H9 (cell line): ENCODE measurements at regions not wholly inside any gene's neighbourhood (a gene's known extent, or its start where the extent isn't known, plus 50 kb on each side); places are given as distances from the start of the nearest gene placed in this dataset.

Experiments
- DNase-seq: peaks from one replicate; pipeline ENCODE4 v3.0.0-alpha.2; 2017
- H2AFZ ChIP-seq: one replicate; pipeline ENCODE4 v1.6.1; 2013; ENCODE audit warnings: mild to moderate bottlenecking, low read length, control low read depth, moderate library complexity
- H2AK5ac ChIP-seq: 2 replicates; pipeline ENCODE4 v1.6.1; 2013; ENCODE audit warnings: low read length, control low read depth, mixed read lengths; ENCODE audit not compliant: insufficient read length
- H2BK120ac ChIP-seq: one replicate; pipeline ENCODE4 v1.6.1; 2013; ENCODE audit warnings: low read depth, mild to moderate bottlenecking, low read length, control low read depth, inconsistent platforms; ENCODE audit not compliant: poor library complexity, severe bottlenecking
- H2BK12ac ChIP-seq: 2 replicates; pipeline ENCODE4 v1.6.1; 2013; ENCODE audit warnings: low read length, control low read depth, mixed read lengths, low read depth; ENCODE audit not compliant: insufficient read length
- H2BK15ac ChIP-seq: 2 replicates; pipeline ENCODE4 v1.6.1; 2013; ENCODE audit warnings: low read depth, low read length, control low read depth
- H2BK20ac ChIP-seq: one replicate; pipeline ENCODE4 v1.6.1; 2013; ENCODE audit warnings: low read depth, mild to moderate bottlenecking, low read length, control low read depth, inconsistent platforms; ENCODE audit not compliant: poor library complexity, severe bottlenecking
- H2BK5ac ChIP-seq: 2 replicates; pipeline ENCODE4 v1.6.1; 2013; ENCODE audit warnings: low read length, control low read depth, mixed read lengths; ENCODE audit not compliant: insufficient read length
- H3K14ac ChIP-seq: 2 replicates; pipeline ENCODE4 v1.6.1; 2013; ENCODE audit warnings: low read length, control low read depth; ENCODE audit not compliant: insufficient read depth
- H3K18ac ChIP-seq: 2 replicates; pipeline ENCODE4 v1.6.1; 2013; ENCODE audit warnings: low read depth, mild to moderate bottlenecking, mixed read lengths, low read length, control low read depth; ENCODE audit not compliant: insufficient read length
- H3K23ac ChIP-seq: 2 replicates; pipeline ENCODE4 v1.6.1; 2013; ENCODE audit warnings: low read length, control low read depth, mixed read lengths, low read depth; ENCODE audit not compliant: insufficient read length
- H3K23me2 ChIP-seq: 2 replicates; pipeline ENCODE4 v1.6.1; 2013; ENCODE audit warnings: low read depth, mild to moderate bottlenecking, mixed read lengths, low read length, control low read depth; ENCODE audit not compliant: insufficient read length, poor library complexity, severe bottlenecking
- H3K27ac ChIP-seq: 2 replicates; pipeline ENCODE4 v1.5.1; 2013; ENCODE audit warnings: low read length, control low read depth, mixed read lengths, low read depth; ENCODE audit not compliant: insufficient read length
- H3K27me3 ChIP-seq: 2 replicates; pipeline ENCODE4 v1.6.1; 2013; ENCODE audit warnings: low read length, control low read depth, inconsistent platforms; ENCODE audit not compliant: insufficient read depth
- H3K4ac ChIP-seq: 2 replicates; pipeline ENCODE4 v1.6.1; 2013; ENCODE audit warnings: low read depth, mild to moderate bottlenecking, control low read depth, inconsistent platforms, low read length, moderate library complexity
- H3K4me1 ChIP-seq: 2 replicates; pipeline ENCODE4 v1.6.1; 2013; ENCODE audit warnings: low read length, control low read depth, inconsistent platforms; ENCODE audit not compliant: insufficient read depth
- H3K4me2 ChIP-seq: 2 replicates; pipeline ENCODE4 v1.6.1; 2013; ENCODE audit warnings: low read length, control low read depth, mixed read lengths; ENCODE audit not compliant: insufficient read length, insufficient read depth
- H3K56ac ChIP-seq: 2 replicates; pipeline ENCODE4 v1.6.1; 2013; ENCODE audit warnings: low read depth, mild to moderate bottlenecking, mixed read lengths, low read length, control low read depth; ENCODE audit not compliant: insufficient read length
- H3K79me1 ChIP-seq: 2 replicates; pipeline ENCODE4 v1.6.1; 2013; ENCODE audit warnings: low read depth, mild to moderate bottlenecking, moderate library complexity, low read length, control low read depth, inconsistent platforms; ENCODE audit not compliant: insufficient read depth, poor library complexity, severe bottlenecking
- H3K79me2 ChIP-seq: 2 replicates; pipeline ENCODE4 v1.6.1; 2013; ENCODE audit warnings: low read length, control low read depth, inconsistent platforms; ENCODE audit not compliant: insufficient read depth
- H3K9ac ChIP-seq: 2 replicates; pipeline ENCODE4 v1.6.1; 2013; ENCODE audit warnings: low read length, control low read depth, mixed read lengths; ENCODE audit not compliant: insufficient read length; ENCODE audit errors: extremely low read depth
- H3K9me3 ChIP-seq: one replicate; pipeline ENCODE4 v1.6.1; 2013; ENCODE audit warnings: low read depth, low read length, inconsistent platforms; ENCODE audit not compliant: control insufficient read depth
- H3T11ph ChIP-seq: one replicate; pipeline ENCODE4 v1.6.1; 2013; ENCODE audit warnings: mild to moderate bottlenecking, low read length, control low read depth, inconsistent platforms
- H4K20me1 ChIP-seq: one replicate; pipeline ENCODE4 v1.6.1; 2013; ENCODE audit not compliant: control insufficient read depth, insufficient read length, insufficient read depth
- H4K5ac ChIP-seq: 2 replicates; pipeline ENCODE4 v1.6.1; 2013; ENCODE audit warnings: low read depth, mild to moderate bottlenecking, mixed read lengths, low read length, control low read depth; ENCODE audit not compliant: insufficient read length
- H4K8ac ChIP-seq: replicated peaks from 2 replicates; pipeline ENCODE4 v1.6.1; 2013; ENCODE audit warnings: low read length, control low read depth, mixed read lengths, low read depth; ENCODE audit not compliant: insufficient read length
- H4K91ac ChIP-seq: 2 replicates; pipeline ENCODE4 v1.6.1; 2013; ENCODE audit warnings: low read depth, mild to moderate bottlenecking, moderate library complexity, mixed read lengths, low read length, control low read depth; ENCODE audit not compliant: insufficient read length
- H3K27ac Mint-ChIP-seq, 3 experiments: 2 replicates in 2 of 3; 3 replicates in 1 of 3; pipeline ENCODE4 v1.8.0; 2020 to 2021; ENCODE audit warnings: mixed read lengths in 3 of 3, mild to moderate bottlenecking in 1 of 3, moderate library complexity in 1 of 3
- H3K27me3 Mint-ChIP-seq: 2 replicates; pipeline ENCODE4 v1.8.0; 2021; ENCODE audit warnings: low read depth, mild to moderate bottlenecking, moderate library complexity, mixed read lengths
- H3K36me3 Mint-ChIP-seq, 3 experiments: 2 replicates in 2 of 3; 3 replicates in 1 of 3; pipeline ENCODE4 v1.8.0; 2020 to 2021; ENCODE audit warnings: low read depth in 3 of 3, mixed read lengths in 3 of 3; ENCODE audit not compliant: insufficient read depth in 1 of 3
- H3K4me1 Mint-ChIP-seq, 2 experiments: 2 replicates each; pipeline ENCODE4 v1.8.0; 2020; ENCODE audit warnings: mixed read lengths in 2 of 2
- H3K4me3 Mint-ChIP-seq, 2 experiments: 2 replicates in 1 of 2; 3 replicates in 1 of 2; pipeline ENCODE4 v1.8.0; 2020 to 2021; ENCODE audit warnings: mild to moderate bottlenecking in 2 of 2, mixed read lengths in 2 of 2, moderate library complexity in 1 of 2
- H3K9me3 Mint-ChIP-seq, 2 experiments: 2 replicates in 1 of 2; 3 replicates in 1 of 2; pipeline ENCODE4 v1.8.0; 2020; ENCODE audit warnings: mild to moderate bottlenecking in 2 of 2, mixed read lengths in 2 of 2, moderate library complexity in 1 of 2
- CTCF ChIP-seq: fragments of 200-600 bp; sonication (generic); conservative IDR thresholded peaks from 3 replicates; pipeline ENCODE4 v1.8.0; 2021; ENCODE audit warnings: antibody characterized with exemption, mild to moderate bottlenecking
- WGBS: extraction: QIAGEN DNeasy Blood & Tissue Kit; methylation state at CpG from one replicate; pipeline ENCODE4 v1.1.7; 2013; ENCODE audit warnings: missing lambda C conversion rate, low lambda C conversion rate, mixed read lengths; ENCODE audit not compliant: insufficient read length; ENCODE audit errors: extremely low coverage; 5-methylcytosine and 5-hydroxymethylcytosine counted together

GRCh38 chr13:40399756-40400155 is 266.7 kb downstream of the FOXO1 start:
- Histone ChIP-seq H2BK5ac (no peak overlapping the region), H3K14ac (no peak overlapping the region), H2BK20ac (no peak overlapping the region), H2BK12ac (no peak overlapping the region), H3K79me2 (no peaks in the 10 kb centered on the region), H2BK120ac (no peak overlapping the region), H4K8ac (no peak overlapping the region), H3K23ac (no peak overlapping the region), H3K4ac (no peak overlapping the region), H3K56ac (no peak overlapping the region), H3K23me2 (no peaks in the 10 kb centered on the region), H3K79me1 (no peaks in the 10 kb centered on the region), H3K4me1 (no peaks in the 10 kb centered on the region; the same call in 1 of the 2 replicates), H3K9ac (no peak overlapping the region), H4K20me1 (no peaks in the 10 kb centered on the region), H4K91ac (no peak overlapping the region), H3K9me3 (no peaks in the 10 kb centered on the region), H4K5ac (no peak overlapping the region), H3T11ph (no peak overlapping the region), H3K18ac (no peak overlapping the region), H2BK15ac (no peak overlapping the region), H3K27me3 (no peaks in the 10 kb centered on the region), H2AK5ac (no peak overlapping the region), H3K27ac (no peak overlapping the region), H2AFZ (no peak overlapping the region), H3K4me2 (no peak overlapping the region)
- Mint-ChIP-seq H3K27me3 (no peaks in the 10 kb centered on the region), H3K36me3 (peaks cover 0 to 7% (median 0%) of the 10 kb centered on the region in 3 experiments; a peak in 4 of 7 replicates), H3K4me3 (no peak overlapping the region), H3K9me3 (peaks cover 0 to 7% of the 10 kb centered on the region in 2 experiments; a peak in 2 of 5 replicates), H3K27ac (no peak overlapping the region), H3K4me1 (peaks cover 15 to 17% of the 10 kb centered on the region in 2 experiments)
- no peak for TF ChIP-seq CTCF
- no CpG with 5 or more reads among the region's 3 CpGs for WGBS
- no peak for DNase-seq
